ENCODE measurements at regions not wholly inside any gene's neighbourhood (a gene's known extent, or its start where the extent isn't known, plus 50 kb on each side); places are given as distances from the start of the nearest gene placed in this dataset.
A peak's percentile ranks its signal among the peaks of the same experiment; 100 is the strongest.

- Histone ChIP-seq H3K27ac (no peak overlapping the region), H3K27me3 (replicated peaks) (no peaks in the 10 kb centered on the region), H3K36me3 (replicated peaks) (no peaks in the 10 kb centered on the region), H3K4me3 (ENCODE audit: low read depth, low read length) (no peak overlapping the region)
- no peak for TF ChIP-seq CTCF (IDR thresholded peaks at IDR 0.05; ENCODE audit: low read depth, low read length, missing control alignments)
- in situ Hi-C loops (cut with HindIII; ENCODE audit: low pct_ligation_motif_present, low sequenced_read_pairs), result no loop called here
- DNase-seq, result no peak
These were observed 320.5 kb downstream of the PHKB start for GRCh38 chr16:47781673-47782072.

DNA sequence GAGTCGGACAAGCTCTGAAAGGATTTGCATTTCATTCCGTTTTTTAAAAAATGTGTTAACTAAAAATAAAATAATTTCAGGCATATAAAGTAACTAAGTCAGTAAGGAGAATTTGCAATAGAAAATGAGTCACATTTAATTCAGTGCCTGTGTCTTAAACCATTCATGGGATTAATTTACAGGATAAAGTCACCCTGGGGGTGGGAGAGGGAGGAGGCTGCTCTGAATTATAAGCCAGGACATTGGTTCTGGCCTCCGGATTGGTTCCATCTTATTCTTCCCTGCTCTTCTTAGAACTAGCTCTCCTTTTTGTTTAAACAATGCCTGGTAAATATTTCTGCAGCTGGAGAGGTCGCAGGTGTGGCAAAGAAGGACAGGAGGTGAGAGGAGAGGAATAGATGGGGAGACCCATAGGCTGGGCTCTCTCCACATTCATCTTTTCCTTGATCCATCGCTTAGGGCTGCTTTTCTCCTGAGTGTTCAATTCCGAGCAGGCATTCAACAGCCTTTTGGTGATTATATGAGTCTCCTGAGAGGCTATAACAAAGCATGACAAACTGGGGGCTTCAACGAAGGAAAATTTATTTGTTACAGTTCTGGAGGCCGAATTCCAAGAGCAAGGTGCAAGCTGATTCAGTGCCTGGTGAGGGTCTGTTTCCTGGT, 319.2 kb downstream of the PHKB start:
- no peaks in the 10 kb centered on the region for H3K27me3 ChIP-seq (replicated peaks)
- no peak overlapping the region for H3K4me3 ChIP-seq (ENCODE audit: low read depth, low read length)
- no peak for TF ChIP-seq CTCF (IDR thresholded peaks at IDR 0.05; ENCODE audit: low read depth, low read length, missing control alignments)
- in situ Hi-C loops (cut with HindIII; ENCODE audit: low pct_ligation_motif_present, low sequenced_read_pairs), result no loop called here
- no peak for DNase-seq
- H3K27ac ChIP-seq, result no peak overlapping the region
- no peaks in the 10 kb centered on the region for H3K36me3 ChIP-seq (replicated peaks)

GRCh38 chr16:47779201-47780016, 318.3 kb downstream of the PHKB start:
- DNase-seq, result peak; percentile 42
- Histone ChIP-seq H3K27ac (no peak overlapping the region), H3K27me3 (replicated peaks) (no peaks in the 10 kb centered on the region), H3K4me3 (ENCODE audit: low read depth, low read length) (peak overlapping the region; percentile 29), H3K36me3 (replicated peaks) (no peaks in the 10 kb centered on the region)
- TF ChIP-seq CTCF (IDR thresholded peaks at IDR 0.05; ENCODE audit: low read depth, low read length, missing control alignments), result no peak
- in situ Hi-C loops (cut with HindIII; ENCODE audit: low pct_ligation_motif_present, low sequenced_read_pairs), result no loop called here

DNA sequence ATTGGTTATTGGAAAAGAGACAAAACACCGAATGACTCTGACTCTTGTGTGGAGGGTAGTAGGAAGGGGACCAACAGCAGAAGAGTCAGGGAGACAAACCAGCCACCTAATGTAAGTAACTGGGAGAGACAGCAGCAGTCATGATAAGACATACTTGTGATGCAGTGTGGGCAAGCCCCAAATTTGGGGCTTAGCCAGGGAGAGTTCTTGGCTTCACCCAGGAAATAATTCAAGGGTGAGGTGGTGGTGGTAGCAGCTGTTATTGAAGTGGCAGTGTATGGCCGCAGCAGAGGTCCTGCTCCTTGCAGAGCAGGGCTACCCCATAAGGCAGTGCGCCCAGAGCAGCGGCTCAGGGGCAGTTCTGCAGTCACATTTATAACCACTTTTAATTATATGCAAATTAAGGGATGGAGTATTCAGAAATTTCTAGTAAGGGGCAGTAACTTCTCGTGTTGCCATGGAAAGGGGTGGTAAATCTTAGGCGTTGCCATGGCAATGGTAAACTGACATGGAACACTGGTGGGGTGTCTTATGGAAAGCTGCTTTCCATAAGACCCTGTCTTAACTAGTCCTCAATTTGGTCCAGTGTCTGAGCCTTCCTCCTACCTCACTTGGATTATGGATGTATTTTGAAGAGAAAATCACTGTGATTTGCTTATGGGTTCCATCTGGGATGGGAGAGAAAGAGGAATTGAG, 317.1 kb downstream of the PHKB start:
- no peak for DNase-seq
- no peak overlapping the region for H3K4me3 ChIP-seq (ENCODE audit: low read depth, low read length)
- H3K36me3 ChIP-seq (replicated peaks), result no peaks in the 10 kb centered on the region
- no peak overlapping the region for H3K27ac ChIP-seq
- no peaks in the 10 kb centered on the region for H3K27me3 ChIP-seq (replicated peaks)
- in situ Hi-C loops (cut with HindIII; ENCODE audit: low pct_ligation_motif_present, low sequenced_read_pairs), result no loop called here
- no peak for TF ChIP-seq CTCF (IDR thresholded peaks at IDR 0.05; ENCODE audit: low read depth, low read length, missing control alignments)

- in situ Hi-C loops (cut with HindIII; ENCODE audit: low pct_ligation_motif_present, low sequenced_read_pairs), result no loop called here
- no peak for TF ChIP-seq CTCF (IDR thresholded peaks at IDR 0.05; ENCODE audit: low read depth, low read length, missing control alignments)
- Histone ChIP-seq H3K27ac (no peak overlapping the region), H3K27me3 (replicated peaks) (no peaks in the 10 kb centered on the region), H3K4me3 (ENCODE audit: low read depth, low read length) (no peak overlapping the region), H3K36me3 (replicated peaks) (no peaks in the 10 kb centered on the region)
- peak; percentile 7 for DNase-seq
These were observed 316.1 kb downstream of the PHKB start for GRCh38 chr16:47777220-47777619.
